ENCODE measurements at regions not wholly inside any gene's neighbourhood (a gene's known extent, or its start where the extent isn't known, plus 50 kb on each side); places are given as distances from the start of the nearest gene placed in this dataset.

DNA sequence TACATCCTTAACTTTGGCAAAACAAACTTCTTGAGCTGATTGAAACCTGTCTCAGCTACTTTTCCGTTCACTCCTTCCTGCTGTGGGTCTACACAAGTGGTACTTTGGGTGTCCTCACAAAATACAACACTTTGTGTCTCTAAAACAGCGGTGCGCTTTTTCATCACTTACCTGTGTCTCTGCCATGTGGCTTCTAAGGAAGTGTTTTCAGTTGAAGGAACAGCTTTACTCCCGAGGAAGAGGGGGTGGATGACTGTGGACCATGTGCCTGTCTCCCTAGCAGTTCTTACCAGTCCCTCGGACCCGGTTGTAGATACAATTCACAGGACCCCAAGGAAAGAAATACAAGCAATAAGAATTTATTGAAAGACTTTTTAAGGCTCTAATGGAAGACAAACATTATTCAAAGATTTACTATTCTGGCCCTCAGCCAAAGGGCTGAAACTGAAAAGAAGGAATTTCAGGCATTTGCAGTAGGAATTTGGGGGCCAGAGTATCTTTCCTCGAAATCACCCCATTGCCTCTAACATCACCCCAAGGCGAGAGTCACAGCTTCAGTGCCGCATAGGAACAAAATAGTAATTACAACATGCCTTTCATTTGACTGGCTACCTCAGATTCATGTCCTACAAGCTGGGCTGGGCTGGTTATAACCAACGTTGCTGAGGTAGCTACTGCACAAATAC is 246.3 kb downstream of the ACTR3B start:
- H3K27ac ChIP-seq (ENCODE audit: low read length): no peak overlapping the region
- no peaks in the 10 kb centered on the region for H3K9me3 ChIP-seq (ENCODE audit: insufficient read depth, low read length)
- H3K27me3 ChIP-seq (ENCODE audit: low read depth, low read length): peaks cover 3% of the 10 kb centered on the region; the same call in 1 of the 2 replicates
- no peak overlapping the region for H2AFZ ChIP-seq (ENCODE audit: low read depth, low read length)
- H3K9ac ChIP-seq (ENCODE audit: low read length): no peak overlapping the region
- no peaks in the 10 kb centered on the region for H4K20me1 ChIP-seq (ENCODE audit: insufficient read depth, low read length)
- no peaks in the 10 kb centered on the region for H3K79me2 ChIP-seq (ENCODE audit: low read length)
- no peak overlapping the region for H3K4me2 ChIP-seq (ENCODE audit: low read length)
- TF ChIP-seq CTCF (IDR thresholded peaks at IDR 0.05; ENCODE audit: low read depth, low read length) (no peak), EZH2phosphoT487 (IDR thresholded peaks at IDR 0.05; ENCODE audit: low read depth) (no peak)
- no peaks in the 10 kb centered on the region for H3K4me1 ChIP-seq (ENCODE audit: low read length)
- no peak overlapping the region for H3K4me3 ChIP-seq (ENCODE audit: low read length)
- no peaks in the 10 kb centered on the region for H3K36me3 ChIP-seq (replicated peaks; ENCODE audit: low read depth, low read length)

DNA sequence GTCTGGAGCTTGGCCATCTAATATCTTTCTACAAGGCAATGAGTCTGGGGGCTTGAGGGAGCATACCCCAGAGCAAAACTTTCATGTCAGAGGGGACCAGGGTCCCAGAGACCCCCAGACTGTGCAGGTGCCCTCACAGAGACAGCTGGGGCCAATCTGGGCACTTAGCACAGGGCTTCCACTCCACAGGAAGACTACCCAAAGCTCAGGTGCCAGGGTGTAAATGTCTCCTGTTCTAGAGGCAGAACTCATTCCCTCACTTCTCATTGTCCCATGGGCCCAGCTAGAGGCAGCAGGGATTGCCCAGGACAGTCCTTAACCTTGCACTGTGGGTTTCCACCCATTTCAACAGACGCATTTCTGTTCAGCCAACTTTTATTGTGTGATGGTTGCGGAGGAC is 246.9 kb downstream of the ACTR3B start:
- no peaks in the 10 kb centered on the region for H4K20me1 ChIP-seq (ENCODE audit: insufficient read depth, low read length)
- H2AFZ ChIP-seq (ENCODE audit: low read depth, low read length): no peak overlapping the region
- no peaks in the 10 kb centered on the region for H3K79me2 ChIP-seq (ENCODE audit: low read length)
- no peaks in the 10 kb centered on the region for H3K4me1 ChIP-seq (ENCODE audit: low read length)
- peaks cover 3% of the 10 kb centered on the region; the same call in 1 of the 2 replicates for H3K27me3 ChIP-seq (ENCODE audit: low read depth, low read length)
- no peak overlapping the region for H3K4me2 ChIP-seq (ENCODE audit: low read length)
- H3K27ac ChIP-seq (ENCODE audit: low read length): no peak overlapping the region
- TF ChIP-seq EZH2phosphoT487 (IDR thresholded peaks at IDR 0.05; ENCODE audit: low read depth) (no peak), CTCF (IDR thresholded peaks at IDR 0.05; ENCODE audit: low read depth, low read length) (no peak)
- H3K4me3 ChIP-seq (ENCODE audit: low read length): no peak overlapping the region
- no peak overlapping the region for H3K9ac ChIP-seq (ENCODE audit: low read length)
- H3K36me3 ChIP-seq (replicated peaks; ENCODE audit: low read depth, low read length): no peaks in the 10 kb centered on the region
- H3K9me3 ChIP-seq (ENCODE audit: insufficient read depth, low read length): no peaks in the 10 kb centered on the region

- no peaks in the 10 kb centered on the region for H3K4me1 ChIP-seq (ENCODE audit: low read length)
- H3K9me3 ChIP-seq (ENCODE audit: insufficient read depth, low read length): no peaks in the 10 kb centered on the region
- peaks cover 3% of the 10 kb centered on the region; the same call in 1 of the 2 replicates for H3K27me3 ChIP-seq (ENCODE audit: low read depth, low read length)
- H3K27ac ChIP-seq (ENCODE audit: low read length): no peak overlapping the region
- H3K4me2 ChIP-seq (ENCODE audit: low read length): no peak overlapping the region
- no peak overlapping the region for H3K4me3 ChIP-seq (ENCODE audit: low read length)
- no peak overlapping the region for H3K9ac ChIP-seq (ENCODE audit: low read length)
- H3K79me2 ChIP-seq (ENCODE audit: low read length): no peaks in the 10 kb centered on the region
- H2AFZ ChIP-seq (ENCODE audit: low read depth, low read length): no peak overlapping the region
- no peaks in the 10 kb centered on the region for H4K20me1 ChIP-seq (ENCODE audit: insufficient read depth, low read length)
- TF ChIP-seq EZH2phosphoT487 (IDR thresholded peaks at IDR 0.05; ENCODE audit: low read depth) (no peak), CTCF (IDR thresholded peaks at IDR 0.05; ENCODE audit: low read depth, low read length) (no peak)
- H3K36me3 ChIP-seq (replicated peaks; ENCODE audit: low read depth, low read length): no peaks in the 10 kb centered on the region
These were observed 247.4 kb downstream of the ACTR3B start for GRCh38 chr7:153006911-153007310.

DNA sequence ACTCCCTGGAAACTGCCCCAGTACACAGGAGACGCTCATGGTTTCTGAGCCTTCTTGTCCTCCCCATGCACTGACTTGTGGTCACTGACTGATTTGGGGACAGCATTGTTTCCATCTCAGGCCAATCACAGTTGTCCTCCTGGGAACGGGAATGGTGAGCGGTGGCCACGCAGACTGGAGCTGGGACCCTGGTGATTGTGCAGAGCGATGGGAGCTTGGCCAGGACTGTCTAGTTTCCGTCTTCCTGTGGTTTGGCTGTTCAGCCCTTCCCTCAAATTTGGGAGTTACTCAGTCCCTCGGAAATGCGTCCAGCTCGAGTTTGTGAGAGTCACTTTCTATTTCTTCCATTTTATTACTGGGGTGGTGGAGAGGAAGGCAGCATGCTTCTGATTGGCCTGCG is 250.9 kb downstream of the ACTR3B start:
- H3K79me2 ChIP-seq (ENCODE audit: low read length): no peaks in the 10 kb centered on the region
- H4K20me1 ChIP-seq (ENCODE audit: insufficient read depth, low read length): no peaks in the 10 kb centered on the region
- peaks cover 3% of the 10 kb centered on the region; the same call in 1 of the 2 replicates for H3K27me3 ChIP-seq (ENCODE audit: low read depth, low read length)
- H3K27ac ChIP-seq (ENCODE audit: low read length): no peak overlapping the region
- no peaks in the 10 kb centered on the region for H3K9me3 ChIP-seq (ENCODE audit: insufficient read depth, low read length)
- H3K9ac ChIP-seq (ENCODE audit: low read length): no peak overlapping the region
- H3K4me3 ChIP-seq (ENCODE audit: low read length): no peak overlapping the region
- no peaks in the 10 kb centered on the region for H3K4me1 ChIP-seq (ENCODE audit: low read length)
- no peak overlapping the region for H3K4me2 ChIP-seq (ENCODE audit: low read length)
- no peak for TF ChIP-seq CTCF (IDR thresholded peaks at IDR 0.05; ENCODE audit: low read depth, low read length)
- TF ChIP-seq EZH2phosphoT487 (IDR thresholded peaks at IDR 0.05; ENCODE audit: low read depth): no peak
- no peaks in the 10 kb centered on the region for H3K36me3 ChIP-seq (replicated peaks; ENCODE audit: low read depth, low read length)
- no peak overlapping the region for H2AFZ ChIP-seq (ENCODE audit: low read depth, low read length)
